Femur (tissue), 1 donor: ENCODE measurements at regions not wholly inside any gene's neighbourhood (a gene's known extent, or its start where the extent isn't known, plus 50 kb on each side); places are given as distances from the start of the nearest gene placed in this dataset.

Source experiments
- DNase-seq: peaks from one replicate; pipeline ENCODE4 v3.0.0-alpha.2; 2017

GRCh38 chr1:117809764-117810163 is 119.7 kb downstream of the GDAP2 start:
- DNase-seq, result no peak

GRCh38 chr1:117810553-117810952 is 118.9 kb downstream of the GDAP2 start:
- no peak for DNase-seq

GRCh38 chr1:117812869-117813511 is 116.4 kb downstream of the GDAP2 start:
- no peak for DNase-seq
